Loucy (cell line): ENCODE measurements at regions not wholly inside any gene's neighbourhood (a gene's known extent, or its start where the extent isn't known, plus 50 kb on each side); places are given as distances from the start of the nearest gene placed in this dataset.

Source experiments
- CTCF ChIP-seq: fragments of 200-600 bp; sonication (generic); conservative IDR thresholded peaks from 2 replicates; pipeline ENCODE4 v1.5.1; 2014; ENCODE audit warnings: mild to moderate bottlenecking, antibody characterized with exemption, low read length
- EZH2phosphoT487 ChIP-seq: fragments of 200-600 bp; IDR thresholded peaks from 2 replicates; pipeline ENCODE4 v1.6.1; 2018; ENCODE audit warnings: antibody characterized with exemption, mild to moderate bottlenecking, moderate library complexity, borderline replicate concordance

GRCh38 chr1:242703467-242703866 lies 179.0 kb upstream of the PLD5 start:
- TF ChIP-seq CTCF (no peak), EZH2phosphoT487 (no peak)
